ENCODE measurements at regions not wholly inside any gene's neighbourhood (a gene's known extent, or its start where the extent isn't known, plus 50 kb on each side); places are given as distances from the start of the nearest gene placed in this dataset.

- Histone ChIP-seq H4K20me1 (ENCODE audit: insufficient read depth, low read length) (no peaks in the 10 kb centered on the region), H3K36me3 (ENCODE audit: insufficient read depth, low read length) (no peaks in the 10 kb centered on the region), H3K9ac (ENCODE audit: low read depth, low read length) (no peak overlapping the region), H3K79me2 (ENCODE audit: insufficient read depth, low read length) (no peaks in the 10 kb centered on the region), H3K4me1 (ENCODE audit: insufficient read depth, low read length) (no peaks in the 10 kb centered on the region), H3K27me3 (ENCODE audit: insufficient read depth, low read length, poor library complexity) (peaks cover 10% of the 10 kb centered on the region), H3K4me2 (ENCODE audit: insufficient read depth, low read length) (no peak overlapping the region), H3K9me3 (ENCODE audit: insufficient read depth, low read length, severe bottlenecking) (no peaks in the 10 kb centered on the region), H3K4me3 (ENCODE audit: low read depth in 1 of 2, low read length in 2 of 2) (no peak overlapping the region), H3K27ac (ENCODE audit: low read length) (no peak overlapping the region), H2AFZ (ENCODE audit: low read depth, low read length) (no peak overlapping the region)
- DNase-seq = no peak
- ATAC-seq (ENCODE audit: insufficient read depth, low read depth) = no peak
- TF ChIP-seq CTCF (IDR thresholded peaks at IDR 0.05; ENCODE audit: borderline replicate concordance, extremely low read depth, low read length, poor library complexity, severe bottlenecking) = no peak
- TF ChIP-seq EZH2 (IDR thresholded peaks at IDR 0.05; ENCODE audit: borderline replicate concordance, low read depth, low read length, severe bottlenecking) = no peak
Observed at GRCh38 chr4:184889666-184890335, 64.0 kb upstream of the ACSL1 start.

- no peaks in the 10 kb centered on the region for H3K79me2 ChIP-seq (ENCODE audit: insufficient read depth, low read length)
- DNase-seq (no peak), ATAC-seq (ENCODE audit: insufficient read depth, low read depth) (no peak)
- no peaks in the 10 kb centered on the region for H3K4me1 ChIP-seq (ENCODE audit: insufficient read depth, low read length)
- H3K4me3 ChIP-seq (ENCODE audit: low read depth in 1 of 2, low read length in 2 of 2) = no peak overlapping the region
- no peak overlapping the region for H3K4me2 ChIP-seq (ENCODE audit: insufficient read depth, low read length)
- H3K27me3 ChIP-seq (ENCODE audit: insufficient read depth, low read length, poor library complexity) = peaks cover 10% of the 10 kb centered on the region
- H3K9me3 ChIP-seq (ENCODE audit: insufficient read depth, low read length, severe bottlenecking) = no peaks in the 10 kb centered on the region
- H3K36me3 ChIP-seq (ENCODE audit: insufficient read depth, low read length) = no peaks in the 10 kb centered on the region
- H4K20me1 ChIP-seq (ENCODE audit: insufficient read depth, low read length) = no peaks in the 10 kb centered on the region
- no peak overlapping the region for H2AFZ ChIP-seq (ENCODE audit: low read depth, low read length)
- H3K27ac ChIP-seq (ENCODE audit: low read length) = no peak overlapping the region
- TF ChIP-seq EZH2 (IDR thresholded peaks at IDR 0.05; ENCODE audit: borderline replicate concordance, low read depth, low read length, severe bottlenecking) (no peak), CTCF (IDR thresholded peaks at IDR 0.05; ENCODE audit: borderline replicate concordance, extremely low read depth, low read length, poor library complexity, severe bottlenecking) (no peak)
- no peak overlapping the region for H3K9ac ChIP-seq (ENCODE audit: low read depth, low read length)
Observed at GRCh38 chr4:184890499-184890898, 64.7 kb upstream of the ACSL1 start.

GRCh38 chr4:184891816-184892397, 66.1 kb upstream of the ACSL1 start:
- ATAC-seq (ENCODE audit: insufficient read depth, low read depth) = no peak

More at GRCh38 chr4:184891816-184892397, 66.1 kb upstream of the ACSL1 start:
- no peak overlapping the region for H3K4me3 ChIP-seq (ENCODE audit: low read depth in 1 of 2, low read length in 2 of 2)
- no peaks in the 10 kb centered on the region for H3K4me1 ChIP-seq (ENCODE audit: insufficient read depth, low read length)
- TF ChIP-seq CTCF (IDR thresholded peaks at IDR 0.05; ENCODE audit: borderline replicate concordance, extremely low read depth, low read length, poor library complexity, severe bottlenecking) (no peak), EZH2 (IDR thresholded peaks at IDR 0.05; ENCODE audit: borderline replicate concordance, low read depth, low read length, severe bottlenecking) (no peak)
- DNase-seq = no peak
- H3K79me2 ChIP-seq (ENCODE audit: insufficient read depth, low read length) = no peaks in the 10 kb centered on the region
- H3K36me3 ChIP-seq (ENCODE audit: insufficient read depth, low read length) = no peaks in the 10 kb centered on the region
- no peak overlapping the region for H2AFZ ChIP-seq (ENCODE audit: low read depth, low read length)
- H4K20me1 ChIP-seq (ENCODE audit: insufficient read depth, low read length) = no peaks in the 10 kb centered on the region
- H3K9ac ChIP-seq (ENCODE audit: low read depth, low read length) = no peak overlapping the region
- H3K27me3 ChIP-seq (ENCODE audit: insufficient read depth, low read length, poor library complexity) = peaks cover 10% of the 10 kb centered on the region
- H3K27ac ChIP-seq (ENCODE audit: low read length) = no peak overlapping the region
- H3K4me2 ChIP-seq (ENCODE audit: insufficient read depth, low read length) = no peak overlapping the region
- no peaks in the 10 kb centered on the region for H3K9me3 ChIP-seq (ENCODE audit: insufficient read depth, low read length, severe bottlenecking)

Measured in DND-41 (cell line).